ENCODE measurements at regions not wholly inside any gene's neighbourhood (a gene's known extent, or its start where the extent isn't known, plus 50 kb on each side); places are given as distances from the start of the nearest gene placed in this dataset.

GRCh38 chr7:138309186-138309585, 150.9 kb upstream of the TRIM24 start:
- no peak for TF ChIP-seq CTCF (IDR thresholded peaks at IDR 0.05)
- TF ChIP-seq POLR2AphosphoS5 (IDR thresholded peaks at IDR 0.05), result no peak
- TF ChIP-seq POLR2A (IDR thresholded peaks at IDR 0.05; ENCODE audit: low read depth), result no peak
- no peak for TF ChIP-seq EP300 (IDR thresholded peaks at IDR 0.05)

All from esophagus muscularis mucosa (tissue), 4 donors.